Adrenal gland (tissue), 5 donors: ENCODE measurements at regions not wholly inside any gene's neighbourhood (a gene's known extent, or its start where the extent isn't known, plus 50 kb on each side); places are given as distances from the start of the nearest gene placed in this dataset.

ENCODE experiments used
- POLR2A ChIP-seq, 2 donors: fragments of 450-650 bp; IDR thresholded peaks; one replicate each; pipeline ENCODE4 v1.6.1; 2017; ENCODE audit warnings: antibody characterized with exemption in 2 of 2, mild to moderate bottlenecking in 2 of 2, moderate library complexity in 1 of 2
- TF ChIP-seq, protein P1 (sequence below), 6 experiments: fragments of 450-650 bp in 4 of 6; fragments of 200-600 bp in 2 of 6; sonication (generic) in 1 of 6; IDR thresholded peaks; 1 replicate in 5 of 6; 2 replicates in 1 of 6; pipeline versions ENCODE4 v1.5.1 to v1.8.0; 2016 to 2021; ENCODE audit warnings: antibody characterized with exemption in 6 of 6, mild to moderate bottlenecking in 2 of 6, moderate library complexity in 1 of 6
- donor health status: DM: no; HTN: no; CAD: no.

- TF ChIP-seq, protein P1, sequence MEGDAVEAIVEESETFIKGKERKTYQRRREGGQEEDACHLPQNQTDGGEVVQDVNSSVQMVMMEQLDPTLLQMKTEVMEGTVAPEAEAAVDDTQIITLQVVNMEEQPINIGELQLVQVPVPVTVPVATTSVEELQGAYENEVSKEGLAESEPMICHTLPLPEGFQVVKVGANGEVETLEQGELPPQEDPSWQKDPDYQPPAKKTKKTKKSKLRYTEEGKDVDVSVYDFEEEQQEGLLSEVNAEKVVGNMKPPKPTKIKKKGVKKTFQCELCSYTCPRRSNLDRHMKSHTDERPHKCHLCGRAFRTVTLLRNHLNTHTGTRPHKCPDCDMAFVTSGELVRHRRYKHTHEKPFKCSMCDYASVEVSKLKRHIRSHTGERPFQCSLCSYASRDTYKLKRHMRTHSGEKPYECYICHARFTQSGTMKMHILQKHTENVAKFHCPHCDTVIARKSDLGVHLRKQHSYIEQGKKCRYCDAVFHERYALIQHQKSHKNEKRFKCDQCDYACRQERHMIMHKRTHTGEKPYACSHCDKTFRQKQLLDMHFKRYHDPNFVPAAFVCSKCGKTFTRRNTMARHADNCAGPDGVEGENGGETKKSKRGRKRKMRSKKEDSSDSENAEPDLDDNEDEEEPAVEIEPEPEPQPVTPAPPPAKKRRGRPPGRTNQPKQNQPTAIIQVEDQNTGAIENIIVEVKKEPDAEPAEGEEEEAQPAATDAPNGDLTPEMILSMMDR (IDR thresholded peaks at IDR 0.05) = no peak
- no peak for TF ChIP-seq POLR2A (IDR thresholded peaks at IDR 0.05)
Measured at GRCh38 chr10:128744811-128745305, 618.6 kb upstream of the MKI67 start.
